Germinal center (tissue), 1 donor: ENCODE measurements at regions not wholly inside any gene's neighbourhood (a gene's known extent, or its start where the extent isn't known, plus 50 kb on each side); places are given as distances from the start of the nearest gene placed in this dataset.

Source experiments
- DNase-seq: peaks from one replicate; pipeline ENCODE4 v3.0.0; 2012; ENCODE audit warnings: mixed read lengths, low spot score

GRCh38 chr13:75231235-75231634 is 250.7 kb downstream of the TBC1D4 start:
- no peak for DNase-seq

GRCh38 chr13:75226733-75227435 is 255.1 kb downstream of the TBC1D4 start:
- DNase-seq: no peak

GRCh38 chr13:75226092-75226491 is 255.9 kb downstream of the TBC1D4 start:
- no peak for DNase-seq

GRCh38 chr13:75225288-75226032 is 256.5 kb downstream of the TBC1D4 start:
- no peak for DNase-seq

- no peak for DNase-seq
These were observed 257.8 kb downstream of the TBC1D4 start for GRCh38 chr13:75224053-75224742.

GRCh38 chr13:75222031-75222430 is 259.9 kb downstream of the TBC1D4 start:
- DNase-seq: no peak

- DNase-seq: no peak
These were observed 261.1 kb downstream of the TBC1D4 start for GRCh38 chr13:75220861-75221260.

GRCh38 chr13:75220238-75220542 is 261.8 kb downstream of the TBC1D4 start:
- DNase-seq: no peak

- DNase-seq: peak; percentile 85
These were observed 262.3 kb downstream of the TBC1D4 start for GRCh38 chr13:75219479-75220237.

GRCh38 chr13:75217949-75218348 is 264.0 kb downstream of the TBC1D4 start:
- no peak for DNase-seq

GRCh38 chr13:75216038-75216437 is 265.9 kb downstream of the TBC1D4 start:
- DNase-seq: no peak

GRCh38 chr13:75214846-75215245 is 267.1 kb downstream of the TBC1D4 start:
- no peak for DNase-seq

- no peak for DNase-seq
These were observed 279.0 kb downstream of the TBC1D4 start for GRCh38 chr13:75202981-75203380.

GRCh38 chr13:75197803-75198202 is 284.2 kb downstream of the TBC1D4 start:
- DNase-seq: no peak

- no peak for DNase-seq
These were observed 285.7 kb downstream of the TBC1D4 start for GRCh38 chr13:75196147-75196837.

- DNase-seq: no peak
These were observed 286.3 kb downstream of the TBC1D4 start for GRCh38 chr13:75195495-75196146.

- no peak for DNase-seq
These were observed 287.1 kb downstream of the TBC1D4 start for GRCh38 chr13:75194717-75195462.

GRCh38 chr13:75186379-75186778 is 295.6 kb downstream of the TBC1D4 start:
- DNase-seq: no peak

- no peak for DNase-seq
These were observed 300.1 kb downstream of the TBC1D4 start for GRCh38 chr13:75181906-75182305.

- no peak for DNase-seq
These were observed 301.0 kb downstream of the TBC1D4 start for GRCh38 chr13:75180805-75181455.
